K562 (cell line): ENCODE measurements at regions not wholly inside any gene's neighbourhood (a gene's known extent, or its start where the extent isn't known, plus 50 kb on each side); places are given as distances from the start of the nearest gene placed in this dataset.

Source experiments
- ATAC-seq: fragments of 200-7000 bp; cut with Tn5 transposase; 3 replicates; pipeline ENCODE4 v1.9.1; 2020; ENCODE audit warnings: moderate library complexity
- BruUV-seq: library from RNA; stranded (reverse); fragments of 400-500 nt; replicated peaks from 2 replicates; lab custom pipeline; 2021; lab: Mats Ljungman, UMichigan
- CTCF ChIA-PET: fragments of 300-600 bp; formaldehyde crosslinking; extraction: SDS; loops from one replicate; lab custom pipeline; 2021; ENCODE audit warnings: low intra/inter-chr PET ratio; lab: Yijun Ruan, JAX
- POLR2A ChIA-PET: fragments of 300-600, 350-650 bp; sonication (Branson Sonifier 250); formaldehyde crosslinking; extraction: SDS; loops from one replicate; lab custom pipeline; 2021; ENCODE audit warnings: antibody characterized with exemption, inconsistent platforms; lab: Yijun Ruan, JAX
- DNase-seq, 4 experiments: peaks; one replicate each; pipeline versions ENCODE4 v3.0.0 to v3.0.0-alpha.2; 2011 to 2018; ENCODE audit warnings: low spot score in 3 of 4, mixed read lengths in 3 of 4; ENCODE audit errors: extremely low read depth in 1 of 4
- FAIRE-seq: peaks from 2 replicates; lab custom pipeline; 2011; peaks lifted over from hg19 to GRCh38; lab: Jason Lieb, UNC
- H2AFZ ChIP-seq: 2 replicates; pipeline ENCODE4 v1.6.0; 2011; ENCODE audit warnings: low read depth, low read length, control low read depth, inconsistent platforms
- H3K27ac ChIP-seq: fragments of 200-600 bp; 3 replicates; pipeline ENCODE4 v1.8.0; 2011; ENCODE audit warnings: low read depth, mild to moderate bottlenecking, control low read depth, inconsistent platforms, low read length, moderate library complexity, mixed read lengths; ENCODE audit errors: extremely low read depth
- H3K27me3 ChIP-seq, 2 experiments: fragments of 300-600 bp in 1 of 2; 2 replicates in 1 of 2; 3 replicates in 1 of 2; pipeline versions ENCODE4 v1.6.0 to v1.8.0; 2011; ENCODE audit warnings: inconsistent platforms in 2 of 2, low read length in 2 of 2, mild to moderate bottlenecking in 1 of 2, mixed read lengths in 1 of 2, moderate library complexity in 1 of 2; ENCODE audit not compliant: control insufficient read depth in 2 of 2, insufficient read depth in 2 of 2
- H3K36me3 ChIP-seq: fragments of 300-600 bp; 3 replicates; pipeline ENCODE4 v1.8.0; 2011; ENCODE audit warnings: mild to moderate bottlenecking, low read length, inconsistent platforms; ENCODE audit not compliant: control insufficient read depth, insufficient read depth
- H3K4me1 ChIP-seq, 2 experiments: fragments of 200-600 bp in 1 of 2; replicated peaks in 1 of 2; 2 replicates in 1 of 2; 3 replicates in 1 of 2; pipeline versions ENCODE4 v1.5.1 to v1.8.0; 2011; ENCODE audit warnings: inconsistent platforms in 2 of 2, low read length in 2 of 2, mild to moderate bottlenecking in 1 of 2, mixed read lengths in 1 of 2, moderate library complexity in 1 of 2; ENCODE audit not compliant: control insufficient read depth in 2 of 2, insufficient read depth in 2 of 2
- H3K4me2 ChIP-seq: 2 replicates; pipeline ENCODE4 v1.6.1; 2011; ENCODE audit warnings: low read length, control low read depth, inconsistent platforms, mixed read lengths; ENCODE audit not compliant: insufficient read depth
- H3K4me3 ChIP-seq: fragments of 200-600 bp; sonication (generic), shearing (Covaris generic); 2 replicates; pipeline ENCODE4 v1.5.1; 2016; ENCODE audit warnings: control low read depth, inconsistent platforms
- H3K79me2 ChIP-seq: fragments of 200-600 bp; 3 replicates; pipeline ENCODE4 v1.8.0; 2011; ENCODE audit warnings: low read length, inconsistent platforms; ENCODE audit not compliant: control insufficient read depth, insufficient read depth
- H3K9ac ChIP-seq, 2 experiments: 2 replicates each; pipeline versions ENCODE4 v1.6.0 to v1.6.1; 2011; ENCODE audit warnings: low read depth in 2 of 2, low read length in 2 of 2, control low read depth in 1 of 2, inconsistent platforms in 1 of 2, mild to moderate bottlenecking in 1 of 2, mixed read lengths in 1 of 2; ENCODE audit not compliant: insufficient read depth in 1 of 2
- H3K9me1 ChIP-seq: one replicate; pipeline ENCODE4 v1.6.0; 2011; ENCODE audit warnings: inconsistent platforms, mild to moderate bottlenecking, low read length, moderate library complexity; ENCODE audit not compliant: control insufficient read depth, insufficient read depth
- H3K9me3 ChIP-seq: replicated peaks from 2 replicates; pipeline ENCODE4 v1.5.1; 2011; ENCODE audit warnings: low read depth, low read length, inconsistent platforms; ENCODE audit not compliant: control insufficient read depth, insufficient read depth
- H4K20me1 ChIP-seq: replicated peaks from 2 replicates; pipeline ENCODE4 v1.6.1; 2011; ENCODE audit warnings: low read length, inconsistent platforms, mixed read lengths; ENCODE audit not compliant: control insufficient read depth, insufficient read depth
- ARNT ChIP-seq, 2 experiments: fragments of 450-650 bp; IDR thresholded peaks; 2 replicates each; pipeline ENCODE4 v1.6.1; 2016; ENCODE audit warnings: mild to moderate bottlenecking in 1 of 2
- BCL6 ChIP-seq: fragments of 250-450 bp; sonication (Bioruptor Pico); IDR thresholded peaks from 2 replicates; pipeline ENCODE4 v1.4.0; 2020
- BRD4 ChIP-seq: fragments of 200-600 bp; sonication (generic); IDR thresholded peaks from 2 replicates; pipeline ENCODE4 v1.6.1; 2017; ENCODE audit warnings: inconsistent platforms
- CREB5 ChIP-seq: fragments of 250-450 bp; sonication (Bioruptor Pico); IDR thresholded peaks from 2 replicates; pipeline ENCODE4 v1.5.0; 2020; ENCODE audit warnings: mild to moderate bottlenecking
- HNRNPK ChIP-seq: fragments of 200-400 bp; formaldehyde crosslinking; IDR thresholded peaks from one replicate; pipeline ENCODE4 v1.6.1; 2018; ENCODE audit warnings: mild to moderate bottlenecking, low read depth, low read length; ENCODE audit not compliant: poor library complexity, severe bottlenecking
- JUND ChIP-seq, 2 experiments: IDR thresholded peaks; 2 replicates in 1 of 2; 3 replicates in 1 of 2; pipeline ENCODE4 v1.6.1; 2011; ENCODE audit warnings: borderline replicate concordance in 2 of 2, low read depth in 2 of 2, low read length in 2 of 2, improper control_type of control experiment in 1 of 2, missing biosample characterization in 1 of 2, missing genetic modification characterization in 1 of 2, missing genetic modification reagents in 1 of 2
- MNT ChIP-seq, 2 experiments: fragments of 450-650 bp; conservative IDR thresholded peaks; 2 replicates each; pipeline ENCODE4 v1.6.1; 2017; ENCODE audit warnings: mild to moderate bottlenecking in 2 of 2, moderate library complexity in 2 of 2
- MXI1 ChIP-seq: IDR thresholded peaks from 2 replicates; pipeline ENCODE4 v1.6.1; 2011; ENCODE audit warnings: low read depth, mild to moderate bottlenecking, improper control_type of control experiment, low read length
- NBN ChIP-seq: fragments of 450-650 bp; IDR thresholded peaks from 2 replicates; pipeline ENCODE4 v1.6.1; 2016; ENCODE audit warnings: low read depth, mild to moderate bottlenecking
- NCOA2 ChIP-seq, 2 experiments: fragments of 450-650 bp; IDR thresholded peaks; 2 replicates each; pipeline ENCODE4 v1.6.1; 2018; ENCODE audit warnings: mild to moderate bottlenecking in 2 of 2, moderate library complexity in 1 of 2; ENCODE audit not compliant: partially characterized antibody in 2 of 2
- POLR2A ChIP-seq: fragments of 450-650 bp; conservative IDR thresholded peaks from 2 replicates; pipeline ENCODE4 v1.6.1; 2016
- PRMT5 ChIP-seq: sonication (generic); formaldehyde crosslinking; IDR thresholded peaks from 2 replicates; pipeline ENCODE4 v1.5.0; 2020; ENCODE audit warnings: missing genetic modification reagents
- ZNF217 ChIP-seq: sonication (generic); formaldehyde crosslinking; IDR thresholded peaks from 2 replicates; pipeline ENCODE4 v1.8.0; 2022; ENCODE audit warnings: mild to moderate bottlenecking, missing genetic modification reagents
- ZNF407 ChIP-seq: fragments of 450-650 bp; IDR thresholded peaks from 2 replicates; pipeline ENCODE4 v1.6.1; 2016; ENCODE audit warnings: low read depth
- WGBS: fragments of 100-300 bp; shearing (Covaris generic); methylation state at CpG from one replicate; pipeline ENCODE4 v1.1.6; 2016; ENCODE audit warnings: low coverage, mixed read lengths; ENCODE audit not compliant: insufficient coverage; ENCODE audit errors: missing lambda C conversion rate; 5-methylcytosine and 5-hydroxymethylcytosine counted together
- in situ Hi-C: fragments of 300-500 bp; cut with MboI; formaldehyde crosslinking; loops from 4 replicates; pipeline ENCODE4 v1.15.0; 2018; ENCODE audit warnings: inconsistent platforms, mixed read lengths
- intact Hi-C: fragments of 100-400 bp; cut with micrococcal nuclease; formaldehyde crosslinking; loops from 2 replicates; pipeline ENCODE4 v1.14.2; 2022

GRCh38 chr5:100432741-100433140 lies 102.4 kb upstream of the FAM174A start:
- no peak for FAIRE-seq
- POLR2A ChIA-PET, result no interaction called here
- CTCF ChIA-PET, result no interaction called here
- TF ChIP-seq NCOA2 (IDR thresholded peaks at IDR 0.05; ENCODE audit: partially characterized antibody in 2 of 2), result no peak
- TF ChIP-seq BCL6 (CRISPR knock-in tag), result no peak
- no peak for TF ChIP-seq MNT (conservative IDR thresholded peaks at IDR 0.05)
- no peak for TF ChIP-seq BRD4
- TF ChIP-seq ZNF407, result no peak
- TF ChIP-seq POLR2A, result no peak
- TF ChIP-seq ARNT (IDR thresholded peaks at IDR 0.05), result no peak
- no peak for TF ChIP-seq PRMT5 (CRISPR knock-in tag)
- no peak for TF ChIP-seq MXI1
- no peak for TF ChIP-seq HNRNPK
- no peak for TF ChIP-seq ZNF217 (CRISPR knock-in tag)
- TF ChIP-seq NBN, result no peak
- no peak for TF ChIP-seq CREB5 (CRISPR knock-in tag)
- TF ChIP-seq JUND (IDR thresholded peaks at IDR 0.05; ENCODE audit: borderline replicate concordance, low read depth, low read length), result no peak
- TF ChIP-seq JUND (tag; IDR thresholded peaks at IDR 0.05; ENCODE audit: borderline replicate concordance, low read depth, low read length), result no peak

More at GRCh38 chr5:100432741-100433140, 102.4 kb upstream of the FAM174A start:
- Histone ChIP-seq H3K36me3 (no peaks in the 10 kb centered on the region), H3K9me1 (no peaks in the 10 kb centered on the region), H3K9me3 (no peaks in the 10 kb centered on the region), H2AFZ (no peak overlapping the region), H3K27ac (no peak overlapping the region), H3K4me2 (no peak overlapping the region), H4K20me1 (no peaks in the 10 kb centered on the region), H3K79me2 (no peaks in the 10 kb centered on the region), H3K27me3 (no peaks in the 10 kb centered on the region), H3K4me1 (no peaks in the 10 kb centered on the region), H3K4me3 (no peak overlapping the region), H3K9ac (no peak overlapping the region)
- in situ Hi-C loops (no loop called here), intact Hi-C loops (no loop called here)
- WGBS, result 0% methylated on average over 1 of the region's 1 CpG
- DNase-seq (no peak), ATAC-seq (no peak)
- no TSS peak for BruUV-seq
